ENCODE measurements at regions not wholly inside any gene's neighbourhood (a gene's known extent, or its start where the extent isn't known, plus 50 kb on each side); places are given as distances from the start of the nearest gene placed in this dataset.

DNA sequence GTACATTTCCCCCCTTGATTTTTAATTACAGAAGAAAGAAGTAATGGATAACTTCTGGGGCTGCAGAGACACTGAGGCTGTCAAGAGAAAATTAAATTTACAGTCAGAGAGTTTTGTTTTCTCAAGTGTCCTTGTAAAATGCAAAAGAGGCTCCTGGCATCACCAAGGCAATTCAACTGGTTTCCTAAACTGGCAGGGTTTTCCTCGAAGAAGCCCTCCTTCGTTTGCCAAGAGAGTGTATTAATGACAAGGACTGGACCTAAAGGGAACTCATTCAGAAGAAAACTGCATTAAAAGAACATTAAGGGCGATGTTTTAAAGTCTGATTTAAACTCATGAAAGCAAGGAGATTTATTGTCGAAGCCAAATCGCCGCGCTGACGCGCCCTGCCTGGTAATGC is 476.9 kb downstream of the ZSWIM6 start:
- TF ChIP-seq, protein P1, sequence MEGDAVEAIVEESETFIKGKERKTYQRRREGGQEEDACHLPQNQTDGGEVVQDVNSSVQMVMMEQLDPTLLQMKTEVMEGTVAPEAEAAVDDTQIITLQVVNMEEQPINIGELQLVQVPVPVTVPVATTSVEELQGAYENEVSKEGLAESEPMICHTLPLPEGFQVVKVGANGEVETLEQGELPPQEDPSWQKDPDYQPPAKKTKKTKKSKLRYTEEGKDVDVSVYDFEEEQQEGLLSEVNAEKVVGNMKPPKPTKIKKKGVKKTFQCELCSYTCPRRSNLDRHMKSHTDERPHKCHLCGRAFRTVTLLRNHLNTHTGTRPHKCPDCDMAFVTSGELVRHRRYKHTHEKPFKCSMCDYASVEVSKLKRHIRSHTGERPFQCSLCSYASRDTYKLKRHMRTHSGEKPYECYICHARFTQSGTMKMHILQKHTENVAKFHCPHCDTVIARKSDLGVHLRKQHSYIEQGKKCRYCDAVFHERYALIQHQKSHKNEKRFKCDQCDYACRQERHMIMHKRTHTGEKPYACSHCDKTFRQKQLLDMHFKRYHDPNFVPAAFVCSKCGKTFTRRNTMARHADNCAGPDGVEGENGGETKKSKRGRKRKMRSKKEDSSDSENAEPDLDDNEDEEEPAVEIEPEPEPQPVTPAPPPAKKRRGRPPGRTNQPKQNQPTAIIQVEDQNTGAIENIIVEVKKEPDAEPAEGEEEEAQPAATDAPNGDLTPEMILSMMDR (IDR thresholded peaks at IDR 0.05) = no peak
- no peak for TF ChIP-seq POLR2A (IDR thresholded peaks at IDR 0.05)

Measured in testis (tissue), 2 donors.